ENCODE measurements at regions not wholly inside any gene's neighbourhood (a gene's known extent, or its start where the extent isn't known, plus 50 kb on each side); places are given as distances from the start of the nearest gene placed in this dataset.

GRCh38 chr1:56345831-56346230 is 233.5 kb downstream of the PLPP3 start:
- Histone ChIP-seq H4K20me1 (replicated peaks in 1 of 2; ENCODE audit: control insufficient read depth in 1 of 2, insufficient read depth in 2 of 2, low read length in 2 of 2) (no peaks in the 10 kb centered on the region), H2BK120ac (replicated peaks; ENCODE audit: low read depth, low read length) (no peak overlapping the region), H4K5ac (ENCODE audit: insufficient read length, low read depth, low read length) (no peak overlapping the region), H2BK5ac (ENCODE audit: low read depth, low read length) (no peak overlapping the region), H2AFZ (ENCODE audit: low read length) (no peak overlapping the region), H3K79me1 (ENCODE audit: low read depth, low read length) (no peaks in the 10 kb centered on the region), H2BK20ac (ENCODE audit: low read length) (no peak overlapping the region), H3K79me2 (ENCODE audit: control insufficient read depth in 1 of 2, insufficient read depth in 2 of 2, low read length in 2 of 2) (no peaks in the 10 kb centered on the region), H3K4ac (replicated peaks; ENCODE audit: insufficient read length, low read depth, low read length) (no peak overlapping the region), H4K91ac (replicated peaks; ENCODE audit: insufficient read length, low read length) (no peak overlapping the region), H3K36me3 (ENCODE audit: control insufficient read depth in 2 of 4, insufficient read depth in 4 of 4, low read length in 3 of 4) (no peaks in the 10 kb centered on the region), H3K4me3 (ENCODE audit: extremely low read depth in 1 of 4, insufficient read depth in 2 of 4, low read depth in 3 of 4, low read length in 4 of 4) (no peak overlapping the region), H3K18ac (ENCODE audit: extremely low read depth, low read length) (no peak overlapping the region), H3K9ac (replicated peaks in 1 of 4; ENCODE audit: extremely low read depth in 1 of 4, low read depth in 3 of 4, low read length in 3 of 4) (no peak overlapping the region), H3K4me2 (ENCODE audit: insufficient read depth in 1 of 2, low read depth in 2 of 2, low read length in 2 of 2) (no peak overlapping the region), H3K9me3 (ENCODE audit: insufficient read depth in 2 of 2, low read depth in 1 of 2, low read length in 1 of 2) (0 out of 4 replicates have a peak, but pooled peaks cover 0 to 3% of the 10 kb centered on the region in 2 experiments), H3K27ac (ENCODE audit: low read depth, low read length) (no peak overlapping the region), H3K56ac (replicated peaks; ENCODE audit: insufficient read length, low read depth, low read length) (no peak overlapping the region), H3K23ac (ENCODE audit: insufficient read length) (no peak overlapping the region), H2AK5ac (ENCODE audit: low read depth, low read length) (no peak overlapping the region), H3K27me3 (replicated peaks in 1 of 4; ENCODE audit: control insufficient read depth in 3 of 4, extremely low read depth in 1 of 4, insufficient read depth in 3 of 4, low read length in 3 of 4) (no peaks in the 10 kb centered on the region), H4K8ac (ENCODE audit: extremely low read depth, insufficient read depth, low read length) (no peak overlapping the region), H2BK12ac (ENCODE audit: low read depth, low read length) (no peak overlapping the region), H3K4me1 (replicated peaks in 1 of 4; ENCODE audit: control insufficient read depth in 3 of 4, insufficient read depth in 4 of 4, low read length in 3 of 4) (peaks cover 0 to 3% (median 1%) of the 10 kb centered on the region in 4 experiments; a peak in 1 of 7 replicates), H2BK15ac (ENCODE audit: low read length) (no peak overlapping the region), H3K14ac (ENCODE audit: insufficient read length) (no peak overlapping the region), H3K23me2 (ENCODE audit: low read depth, low read length) (no peaks in the 10 kb centered on the region)
- CTCF ChIA-PET (ENCODE audit: partially characterized antibody) = interaction anchor here (1.2 to 1.4 kb wide), 2 partner anchors 12 to 160 kb away, joined by 3 read pairs; no protein-coding TSS in a partner anchor
- FAIRE-seq (no peak), DNase-seq (ENCODE audit: low read depth in 1 of 2, low spot score in 2 of 2) (no peak)
- POLR2A ChIA-PET (ENCODE audit: partially characterized antibody) = no interaction called here
- no peak for TF ChIP-seq RAD21 (IDR thresholded peaks at IDR 0.05 in 1 of 2, conservative IDR thresholded peaks at IDR 0.05 in 1 of 2; ENCODE audit: low read depth in 2 of 2, low read length in 2 of 2)
- no peak for TF ChIP-seq SUZ12 (IDR thresholded peaks at IDR 0.05; ENCODE audit: low read length)
- TF ChIP-seq GABPA (IDR thresholded peaks at IDR 0.05; ENCODE audit: borderline replicate concordance, insufficient read depth, low read length) = no peak
- no peak for TF ChIP-seq SAP30 (IDR thresholded peaks at IDR 0.05; ENCODE audit: insufficient read depth, insufficient replicate concordance, low read length)
- TF ChIP-seq POLR2AphosphoS5 (IDR thresholded peaks at IDR 0.05; ENCODE audit: low read depth, low read length) = no peak
- TF ChIP-seq RBBP5 (IDR thresholded peaks at IDR 0.05; ENCODE audit: borderline replicate concordance, low read depth, low read length) = no peak
- no peak for TF ChIP-seq KDM1A (IDR thresholded peaks at IDR 0.05; ENCODE audit: borderline replicate concordance, low read length)
- no peak for TF ChIP-seq CBX5 (IDR thresholded peaks at IDR 0.05; ENCODE audit: low read depth, low read length)
- no peak for TF ChIP-seq POU5F1 (IDR thresholded peaks at IDR 0.05; ENCODE audit: low read depth, low read length)
